ENCODE measurements at regions not wholly inside any gene's neighbourhood (a gene's known extent, or its start where the extent isn't known, plus 50 kb on each side); places are given as distances from the start of the nearest gene placed in this dataset.

- Histone ChIP-seq H3K4me3 (no peak overlapping the region), H2AFZ (ENCODE audit: control insufficient read depth, low read depth, low read length) (no peak overlapping the region), H3K79me2 (ENCODE audit: control insufficient read depth, insufficient read depth, low read length) (no peaks in the 10 kb centered on the region), H3K9me3 (replicated peaks; ENCODE audit: control insufficient read depth, insufficient read depth, low read length) (no peaks in the 10 kb centered on the region), H3K27ac (ENCODE audit: control insufficient read depth, insufficient read depth) (no peak overlapping the region), H4K20me1 (ENCODE audit: control insufficient read depth, insufficient read depth) (no peaks in the 10 kb centered on the region), H3K4me1 (ENCODE audit: control insufficient read depth, insufficient read depth, low read length) (no peaks in the 10 kb centered on the region), H3K4me2 (ENCODE audit: control insufficient read depth, insufficient read depth) (no peak overlapping the region), H3K27me3 (replicated peaks in 1 of 2; ENCODE audit: control insufficient read depth in 2 of 2, insufficient read depth in 2 of 2, low read length in 1 of 2) (no peaks in the 10 kb centered on the region), H3K9ac (ENCODE audit: control insufficient read depth, insufficient read depth, low read length) (no peak overlapping the region), H3K36me3 (ENCODE audit: control insufficient read depth in 2 of 2, insufficient read depth in 2 of 2, low read length in 1 of 2) (no peaks in the 10 kb centered on the region)
- no TSS peak for BruUV-seq (replicated peaks)
- intact Hi-C loops (cut with micrococcal nuclease; ENCODE audit: unreplicated experiment) = no loop called here
- TF ChIP-seq RELB (IDR thresholded peaks at IDR 0.05; ENCODE audit: low read depth) (no peak), TBL1XR1 (IDR thresholded peaks at IDR 0.05; ENCODE audit: low read depth, low read length) (no peak), ZNF274 (IDR thresholded peaks at IDR 0.05; ENCODE audit: insufficient read depth, insufficient read length) (no peak), POLR2AphosphoS5 (IDR thresholded peaks at IDR 0.05; ENCODE audit: low read length) (no peak), JUND (IDR thresholded peaks at IDR 0.05; ENCODE audit: low read depth, low read length) (no peak), ZBTB33 (IDR thresholded peaks at IDR 0.05) (no peak), FOS (IDR thresholded peaks at IDR 0.05; ENCODE audit: borderline replicate concordance, extremely low read depth, insufficient read length) (no peak), ESRRA (IDR thresholded peaks at IDR 0.05; ENCODE audit: low read length) (no peak), CBFB (IDR thresholded peaks at IDR 0.05; ENCODE audit: low read depth) (no peak), MLLT1 (IDR thresholded peaks at IDR 0.05) (no peak), BMI1 (IDR thresholded peaks at IDR 0.05; ENCODE audit: borderline replicate concordance) (no peak), SIN3A (IDR thresholded peaks at IDR 0.05; ENCODE audit: low read depth, low read length) (no peak), YY1 (IDR thresholded peaks at IDR 0.05; ENCODE audit: low read depth, low read length) (no peak), DPF2 (IDR thresholded peaks at IDR 0.05) (no peak), CHD2 (IDR thresholded peaks at IDR 0.05; ENCODE audit: borderline replicate concordance, low read depth, low read length) (no peak), CHD4 (IDR thresholded peaks at IDR 0.05) (no peak), NFXL1 (IDR thresholded peaks at IDR 0.05; ENCODE audit: borderline replicate concordance) (no peak), TCF3 (IDR thresholded peaks at IDR 0.05; ENCODE audit: borderline replicate concordance, insufficient read depth, low read depth, low read length) (no peak)
- ATAC-seq (no peak), FAIRE-seq (no peak), DNase-seq (ENCODE audit: low read depth, low spot score) (no peak)
- ChIA-PET POLR2A (no interaction called here), RAD21 (ENCODE audit: unreplicated experiment) (no interaction called here), SMC1A (ENCODE audit: uncharacterized antibody, unreplicated experiment) (interaction anchor here (0.8 kb wide), 1 partner anchor 11 kb away, joined by 4 read pairs; no protein-coding TSS in a partner anchor), CTCF (interaction anchor here (0.7 kb wide), 1 partner anchor 698 kb away, joined by 3 read pairs; no protein-coding TSS in a partner anchor)
- WGBS (ENCODE audit: insufficient coverage, insufficient replicate concordance, low lambda C conversion rate, missing lambda C conversion rate) = 13% methylated on average over 5 of the region's 5 CpGs
- in situ Hi-C loops (cut with MboI) = no loop called here
Measured at GRCh38 chr2:5569256-5569655, 122.9 kb upstream of the SOX11 start.

Measured in GM12878 (cell line).